ENCODE measurements at regions not wholly inside any gene's neighbourhood (a gene's known extent, or its start where the extent isn't known, plus 50 kb on each side); places are given as distances from the start of the nearest gene placed in this dataset.

- TF ChIP-seq CTCF (IDR thresholded peaks at IDR 0.05; ENCODE audit: extremely low read depth in 1 of 2, insufficient read depth in 1 of 2, low read depth in 1 of 2, low read length in 2 of 2) (no peak), POLR2AphosphoS5 (IDR thresholded peaks at IDR 0.05; ENCODE audit: insufficient read depth, low read depth, low read length) (no peak), GATA2 (IDR thresholded peaks at IDR 0.05; ENCODE audit: insufficient read depth, insufficient read length, low read depth, low read length) (no peak), EZH2 (IDR thresholded peaks at IDR 0.05; ENCODE audit: borderline replicate concordance, low read depth, low read length, severe bottlenecking) (no peak), MYC (IDR thresholded peaks at IDR 0.05; ENCODE audit: low read depth, low read length) (no peak), POLR2A (IDR thresholded peaks at IDR 0.05; ENCODE audit: low read depth, low read length) (no peak), MAX (IDR thresholded peaks at IDR 0.05; ENCODE audit: insufficient read depth, insufficient read length) (no peak), JUN (IDR thresholded peaks at IDR 0.05; ENCODE audit: borderline replicate concordance, insufficient read depth, insufficient read length, low read depth) (no peak)
Observed at GRCh38 chr5:111929867-111930266, 172.9 kb upstream of the NREP start.
